ENCODE measurements at regions not wholly inside any gene's neighbourhood (a gene's known extent, or its start where the extent isn't known, plus 50 kb on each side); places are given as distances from the start of the nearest gene placed in this dataset.

DNA sequence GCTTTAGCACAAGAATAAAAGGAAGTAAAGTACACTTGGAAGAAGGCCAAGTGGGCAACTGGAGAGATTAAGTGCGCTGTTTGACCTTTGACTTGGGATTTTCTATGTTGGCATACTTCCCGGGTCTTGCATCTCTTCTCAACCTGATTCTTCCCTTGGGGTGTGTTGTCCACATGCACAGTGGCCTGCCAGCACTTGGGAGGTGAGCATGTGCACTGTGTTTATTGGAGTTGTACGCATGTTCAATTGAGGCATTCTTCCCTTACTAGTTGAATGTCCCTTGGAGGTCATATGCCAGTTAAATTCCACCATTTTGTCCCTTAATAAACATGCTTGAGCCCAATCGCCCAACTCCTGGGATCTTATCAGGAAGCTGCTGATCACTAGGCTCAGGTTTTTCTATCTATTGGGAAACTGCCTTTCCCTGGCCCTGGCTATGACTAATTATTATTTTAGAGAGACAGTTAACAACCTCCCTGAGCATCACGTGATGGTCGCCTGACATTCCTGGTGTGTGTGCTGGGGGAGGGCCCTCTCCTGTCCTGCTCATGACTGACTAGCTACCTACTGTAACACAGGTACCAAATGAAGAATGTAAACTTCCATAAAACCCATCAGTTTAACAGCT, 62.5 kb upstream of the RAPGEF4 start:
- Histone ChIP-seq H3K36me3 (ENCODE audit: low read depth) (no peaks in the 10 kb centered on the region), H3K9me2 (ENCODE audit: insufficient read depth) (peaks cover 4% of the 10 kb centered on the region; the same call in 1 of the 2 replicates), H3K4me2 (0 out of 2 replicates have a peak overlapping the region, but pooled peaks have one; percentile 4), H3K9me3 (ENCODE audit: insufficient read depth, low read depth) (peaks cover 6% of the 10 kb centered on the region; the same call in 1 of the 2 replicates), H3K27me3 (ENCODE audit: insufficient read depth, low read depth) (no peaks in the 10 kb centered on the region), H3K4me1 (replicated peaks; ENCODE audit: insufficient read depth) (peaks cover 28% of the 10 kb centered on the region), H3K79me2 (ENCODE audit: low read depth) (no peaks in the 10 kb centered on the region), H3K4me3 (no peak overlapping the region), H3F3A (ENCODE audit: insufficient read depth, low read depth) (peaks cover 13% of the 10 kb centered on the region; the same call in 1 of the 2 replicates), H3K27ac (no peak overlapping the region), H2AFZ (no peak overlapping the region), H4K20me1 (ENCODE audit: insufficient read depth) (no peaks in the 10 kb centered on the region)
- BruUV-seq (replicated peaks) = no TSS peak
- peak; percentile 23 to 68 for DNase-seq
- TF ChIP-seq EZH2 (IDR thresholded peaks at IDR 0.05; ENCODE audit: low read depth) = no peak
- TF ChIP-seq, protein P1, sequence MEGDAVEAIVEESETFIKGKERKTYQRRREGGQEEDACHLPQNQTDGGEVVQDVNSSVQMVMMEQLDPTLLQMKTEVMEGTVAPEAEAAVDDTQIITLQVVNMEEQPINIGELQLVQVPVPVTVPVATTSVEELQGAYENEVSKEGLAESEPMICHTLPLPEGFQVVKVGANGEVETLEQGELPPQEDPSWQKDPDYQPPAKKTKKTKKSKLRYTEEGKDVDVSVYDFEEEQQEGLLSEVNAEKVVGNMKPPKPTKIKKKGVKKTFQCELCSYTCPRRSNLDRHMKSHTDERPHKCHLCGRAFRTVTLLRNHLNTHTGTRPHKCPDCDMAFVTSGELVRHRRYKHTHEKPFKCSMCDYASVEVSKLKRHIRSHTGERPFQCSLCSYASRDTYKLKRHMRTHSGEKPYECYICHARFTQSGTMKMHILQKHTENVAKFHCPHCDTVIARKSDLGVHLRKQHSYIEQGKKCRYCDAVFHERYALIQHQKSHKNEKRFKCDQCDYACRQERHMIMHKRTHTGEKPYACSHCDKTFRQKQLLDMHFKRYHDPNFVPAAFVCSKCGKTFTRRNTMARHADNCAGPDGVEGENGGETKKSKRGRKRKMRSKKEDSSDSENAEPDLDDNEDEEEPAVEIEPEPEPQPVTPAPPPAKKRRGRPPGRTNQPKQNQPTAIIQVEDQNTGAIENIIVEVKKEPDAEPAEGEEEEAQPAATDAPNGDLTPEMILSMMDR (conservative IDR thresholded peaks at IDR 0.05) = no peak
- ChIA-PET CTCF (no interaction called here), POLR2A (ENCODE audit: unreplicated experiment) (no interaction called here)
- intact Hi-C loops (cut with micrococcal nuclease; ENCODE audit: unreplicated experiment) = no loop called here

DNA sequence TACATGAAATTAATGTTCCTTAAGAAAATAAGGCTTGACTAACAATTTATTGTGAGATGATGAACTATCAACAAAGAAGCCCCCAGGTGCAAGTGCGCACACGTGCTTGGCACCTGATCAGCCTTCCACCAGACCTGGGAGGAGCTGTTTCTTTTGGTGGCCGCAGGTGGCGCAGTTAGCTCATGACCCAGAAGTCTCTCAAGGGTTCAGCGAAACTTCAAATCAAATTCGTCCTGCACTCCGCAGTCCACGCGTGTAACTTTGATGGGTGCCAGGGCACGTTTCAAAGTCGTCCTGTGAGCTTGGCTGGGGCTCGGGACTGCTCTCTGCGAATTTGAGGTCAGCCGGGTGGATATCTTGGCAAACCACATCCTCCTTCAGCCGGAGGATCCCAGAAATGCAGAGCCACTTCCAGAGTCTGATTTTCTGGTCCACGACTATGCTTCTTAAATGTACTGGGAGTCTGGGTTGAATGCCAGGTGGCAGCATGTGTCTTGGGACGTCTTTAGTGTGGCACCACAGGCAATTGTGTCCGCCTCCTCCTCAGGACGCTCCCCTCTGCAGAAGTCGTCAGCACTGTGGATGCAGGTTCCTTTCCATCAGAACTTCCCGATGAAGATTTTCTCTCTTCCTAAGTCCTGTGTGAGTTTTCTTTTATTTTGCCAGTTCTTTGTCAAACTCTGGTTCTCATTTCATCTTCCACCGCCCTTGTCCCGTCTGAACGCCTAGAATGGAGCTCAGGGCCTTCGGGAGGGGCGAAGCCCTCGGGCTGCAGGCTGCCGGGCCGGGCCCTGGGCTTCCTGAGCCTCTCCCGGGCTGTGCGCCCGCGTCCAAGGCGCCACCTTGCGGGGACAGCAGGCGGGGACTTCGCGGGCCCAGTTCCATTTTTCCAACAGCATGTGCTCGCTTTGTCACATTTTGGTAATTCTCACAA, 61.3 kb upstream of the RAPGEF4 start:
- H3K27ac ChIP-seq = no peak overlapping the region
- no peak for TF ChIP-seq EZH2 (IDR thresholded peaks at IDR 0.05; ENCODE audit: low read depth)
- TF ChIP-seq, protein P1 (conservative IDR thresholded peaks at IDR 0.05) = no peak; the same call in 1 of the 2 replicates

DNA sequence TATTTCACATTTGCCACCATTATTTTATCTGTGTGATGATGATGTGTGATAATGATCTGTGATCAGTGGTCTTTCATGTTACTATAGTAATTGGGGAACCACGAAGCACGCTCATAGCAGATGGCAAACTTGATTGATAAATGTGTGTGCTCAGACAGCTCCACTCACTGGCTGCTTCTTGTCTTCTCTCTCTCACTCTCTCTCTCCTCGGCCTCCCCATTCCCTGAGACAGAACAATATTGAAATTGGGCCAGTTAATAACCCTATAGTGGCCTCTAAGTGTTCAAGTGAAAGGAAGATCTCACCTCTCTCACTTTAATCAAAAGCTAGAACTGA, 60.7 kb upstream of the RAPGEF4 start:
- POLR2A ChIA-PET (ENCODE audit: unreplicated experiment) = no interaction called here
- Histone ChIP-seq H3K27me3 (ENCODE audit: insufficient read depth, low read depth) (no peaks in the 10 kb centered on the region), H2AFZ (no peak overlapping the region), H4K20me1 (ENCODE audit: insufficient read depth) (no peaks in the 10 kb centered on the region), H3K4me1 (replicated peaks; ENCODE audit: insufficient read depth) (peaks cover 28% of the 10 kb centered on the region), H3K9me2 (ENCODE audit: insufficient read depth) (peaks cover 4% of the 10 kb centered on the region; the same call in 1 of the 2 replicates), H3K36me3 (ENCODE audit: low read depth) (no peaks in the 10 kb centered on the region), H3F3A (ENCODE audit: insufficient read depth, low read depth) (peaks cover 13% of the 10 kb centered on the region; the same call in 1 of the 2 replicates), H3K4me3 (no peak overlapping the region), H3K9me3 (ENCODE audit: insufficient read depth, low read depth) (peaks cover 2% of the 10 kb centered on the region; the same call in 1 of the 2 replicates), H3K79me2 (ENCODE audit: low read depth) (no peaks in the 10 kb centered on the region), H3K27ac (no peak overlapping the region), H3K4me2 (no peak overlapping the region)
- no peak for TF ChIP-seq EZH2 (IDR thresholded peaks at IDR 0.05; ENCODE audit: low read depth)
- TF ChIP-seq, protein P1 (conservative IDR thresholded peaks at IDR 0.05) = no peak
- CTCF ChIA-PET = no interaction called here
- DNase-seq = no peak
- intact Hi-C loops (cut with micrococcal nuclease; ENCODE audit: unreplicated experiment) = no loop called here
- BruUV-seq (replicated peaks) = no TSS peak

More for the DNA sequence above, 61.3 kb upstream of the RAPGEF4 start:
- Histone ChIP-seq H3K79me2 (ENCODE audit: low read depth) (no peaks in the 10 kb centered on the region), H3K4me1 (replicated peaks; ENCODE audit: insufficient read depth) (peaks cover 28% of the 10 kb centered on the region), H3K9me3 (ENCODE audit: insufficient read depth, low read depth) (peaks cover 6% of the 10 kb centered on the region; the same call in 1 of the 2 replicates), H3K4me3 (no peak overlapping the region), H3F3A (ENCODE audit: insufficient read depth, low read depth) (peaks cover 13% of the 10 kb centered on the region; the same call in 1 of the 2 replicates), H3K36me3 (ENCODE audit: low read depth) (no peaks in the 10 kb centered on the region), H3K27me3 (ENCODE audit: insufficient read depth, low read depth) (no peaks in the 10 kb centered on the region), H4K20me1 (ENCODE audit: insufficient read depth) (no peaks in the 10 kb centered on the region), H2AFZ (no peak overlapping the region), H3K9me2 (ENCODE audit: insufficient read depth) (peaks cover 4% of the 10 kb centered on the region; the same call in 1 of the 2 replicates), H3K4me2 (no peak overlapping the region)
- no TSS peak for BruUV-seq (replicated peaks)
- ChIA-PET POLR2A (ENCODE audit: unreplicated experiment) (no interaction called here), CTCF (no interaction called here)
- peak in 1 of 2 experiments; percentile 29 for DNase-seq
- intact Hi-C loops (cut with micrococcal nuclease; ENCODE audit: unreplicated experiment) = no loop called here

Measured in PC-9 (cell line).